ENCODE measurements at regions not wholly inside any gene's neighbourhood (a gene's known extent, or its start where the extent isn't known, plus 50 kb on each side); places are given as distances from the start of the nearest gene placed in this dataset.
"Not testable (repeated sequence)": the region's sequence is repeated elsewhere in the genome, so short reads cannot be mapped to it uniquely, and the experiment has no call there.

- Histone ChIP-seq H3K27ac (replicated peaks; ENCODE audit: low read length) (no peak overlapping the region), H2AFZ (ENCODE audit: low read length) (no peak overlapping the region), H2BK5ac (ENCODE audit: low read length) (no peak overlapping the region), H2BK120ac (ENCODE audit: low read depth, low read length) (no peak overlapping the region), H3K4me3 (ENCODE audit: low read length in 2 of 2) (no peak overlapping the region), H3K4me1 (ENCODE audit: control insufficient read depth in 2 of 2, insufficient read depth in 1 of 2, low read depth in 1 of 2, low read length in 2 of 2) (peaks cover 0 to 21% of the 10 kb centered on the region in 2 donors), H3K4ac (ENCODE audit: low read length) (no peak overlapping the region), H2AK5ac (ENCODE audit: low read depth, low read length) (no peak overlapping the region), H3K9me3 (replicated peaks in 1 of 2; ENCODE audit: control insufficient read depth in 2 of 2, insufficient read depth in 1 of 2, low read depth in 1 of 2, low read length in 2 of 2) (no peaks in the 10 kb centered on the region), H3K4me2 (ENCODE audit: insufficient read depth, low read length, poor library complexity, severe bottlenecking) (no peak overlapping the region), H4K8ac (ENCODE audit: low read depth, low read length) (no peak overlapping the region), H4K91ac (ENCODE audit: low read depth, low read length, poor library complexity) (no peak overlapping the region), H3K36me3 (replicated peaks in 1 of 2; ENCODE audit: control insufficient read depth in 2 of 2, insufficient read depth in 2 of 2, low read length in 2 of 2) (no peaks in the 10 kb centered on the region), H3K14ac (ENCODE audit: low read length) (no peak overlapping the region), H3K27me3 (ENCODE audit: control insufficient read depth in 3 of 3, insufficient read depth in 3 of 3, low read depth in 1 of 3, low read length in 3 of 3) (peaks cover 0 to 33% (median 4%) of the 10 kb centered on the region in 3 experiments), H2BK15ac (ENCODE audit: low read length) (no peak overlapping the region), H3K18ac (ENCODE audit: low read length) (no peak overlapping the region), H3K23ac (ENCODE audit: low read depth, low read length, poor library complexity) (no peak overlapping the region), H3K9ac (ENCODE audit: low read depth, low read length, poor library complexity) (no peak overlapping the region), H3K79me1 (ENCODE audit: low read depth, low read length) (no peaks in the 10 kb centered on the region), H2BK12ac (ENCODE audit: low read length) (no peak overlapping the region)
- DNase-seq (ENCODE audit: low spot score), result no peak
- WGBS, 2 donors (ENCODE audit: extremely low coverage in 2 of 2, insufficient read length in 2 of 2, insufficient replicate concordance in 1 of 2), result no CpG with 5 or more reads among the region's 15 CpGs
Measured at GRCh38 chr22:49453771-49454170, 373.9 kb downstream of the BRD1 start.

- H3K4me3 ChIP-seq (ENCODE audit: low read length in 2 of 2); H2BK12ac ChIP-seq (ENCODE audit: low read length); H3K4me2 ChIP-seq (ENCODE audit: insufficient read depth, low read length, poor library complexity, severe bottlenecking); H4K8ac ChIP-seq (ENCODE audit: low read depth, low read length); H3K4ac ChIP-seq (ENCODE audit: low read length); H3K9me3 ChIP-seq (replicated peaks in 1 of 2; ENCODE audit: control insufficient read depth in 2 of 2, insufficient read depth in 1 of 2, low read depth in 1 of 2, low read length in 2 of 2); H2BK5ac ChIP-seq (ENCODE audit: low read length); H3K9ac ChIP-seq (ENCODE audit: low read depth, low read length, poor library complexity); H3K36me3 ChIP-seq (replicated peaks in 1 of 2; ENCODE audit: control insufficient read depth in 2 of 2, insufficient read depth in 2 of 2, low read length in 2 of 2); H2AK5ac ChIP-seq (ENCODE audit: low read depth, low read length); H3K27ac ChIP-seq (replicated peaks; ENCODE audit: low read length); H3K23ac ChIP-seq (ENCODE audit: low read depth, low read length, poor library complexity); DNase-seq (ENCODE audit: low spot score); H2BK15ac ChIP-seq (ENCODE audit: low read length); H3K79me1 ChIP-seq (ENCODE audit: low read depth, low read length); H2AFZ ChIP-seq (ENCODE audit: low read length); H2BK120ac ChIP-seq (ENCODE audit: low read depth, low read length); H4K91ac ChIP-seq (ENCODE audit: low read depth, low read length, poor library complexity); H3K18ac ChIP-seq (ENCODE audit: low read length); H3K14ac ChIP-seq (ENCODE audit: low read length): not testable (repeated sequence)
- Histone ChIP-seq H3K4me1 (ENCODE audit: control insufficient read depth in 2 of 2, insufficient read depth in 1 of 2, low read depth in 1 of 2, low read length in 2 of 2) (peaks cover 0 to 21% of the 10 kb centered on the region in 2 donors), H3K27me3 (ENCODE audit: control insufficient read depth in 3 of 3, insufficient read depth in 3 of 3, low read depth in 1 of 3, low read length in 3 of 3) (peaks cover 0 to 36% (median 4%) of the 10 kb centered on the region in 3 experiments)
- WGBS, 2 donors (ENCODE audit: extremely low coverage in 2 of 2, insufficient read length in 2 of 2, insufficient replicate concordance in 1 of 2), result 100% methylated on average over 1 of the region's 1 CpG; no CpG with 5 or more reads in 1 of the 2 donors
Measured at GRCh38 chr22:49453019-49453418, 374.7 kb downstream of the BRD1 start.

- no peaks in the 10 kb centered on the region for H3K9me3 ChIP-seq (replicated peaks in 1 of 2; ENCODE audit: control insufficient read depth in 2 of 2, insufficient read depth in 1 of 2, low read depth in 1 of 2, low read length in 2 of 2)
- H2AFZ ChIP-seq (ENCODE audit: low read length), result no peak overlapping the region
- no peak overlapping the region for H3K4ac ChIP-seq (ENCODE audit: low read length)
- no peak overlapping the region for H4K8ac ChIP-seq (ENCODE audit: low read depth, low read length)
- H3K4me1 ChIP-seq (ENCODE audit: control insufficient read depth in 2 of 2, insufficient read depth in 1 of 2, low read depth in 1 of 2, low read length in 2 of 2), result peaks cover 0 to 21% of the 10 kb centered on the region in 2 donors
- peaks cover 0 to 36% (median 4%) of the 10 kb centered on the region in 3 experiments for H3K27me3 ChIP-seq (ENCODE audit: control insufficient read depth in 3 of 3, insufficient read depth in 3 of 3, low read depth in 1 of 3, low read length in 3 of 3)
- H2BK120ac ChIP-seq (ENCODE audit: low read depth, low read length), result no peak overlapping the region
- H2BK15ac ChIP-seq (ENCODE audit: low read length), result no peak overlapping the region
- no peak overlapping the region for H3K9ac ChIP-seq (ENCODE audit: low read depth, low read length, poor library complexity)
- no peak overlapping the region for H4K91ac ChIP-seq (ENCODE audit: low read depth, low read length, poor library complexity)
- H3K4me2 ChIP-seq (ENCODE audit: insufficient read depth, low read length, poor library complexity, severe bottlenecking), result no peak overlapping the region
- H2BK12ac ChIP-seq (ENCODE audit: low read length), result no peak overlapping the region
- H3K79me1 ChIP-seq (ENCODE audit: low read depth, low read length), result no peaks in the 10 kb centered on the region
- no peak overlapping the region for H2AK5ac ChIP-seq (ENCODE audit: low read depth, low read length)
- DNase-seq (ENCODE audit: low spot score), result no peak
- H3K36me3 ChIP-seq (replicated peaks in 1 of 2; ENCODE audit: control insufficient read depth in 2 of 2, insufficient read depth in 2 of 2, low read length in 2 of 2), result no peaks in the 10 kb centered on the region
- H3K14ac ChIP-seq (ENCODE audit: low read length), result no peak overlapping the region
- no peak overlapping the region for H3K23ac ChIP-seq (ENCODE audit: low read depth, low read length, poor library complexity)
- H3K27ac ChIP-seq (replicated peaks; ENCODE audit: low read length), result no peak overlapping the region
- no peak overlapping the region for H2BK5ac ChIP-seq (ENCODE audit: low read length)
- no peak overlapping the region for H3K4me3 ChIP-seq (ENCODE audit: low read length in 2 of 2)
- 100% methylated on average over 2 of the region's 2 CpGs; no CpG with 5 or more reads in 1 of the 2 donors for WGBS, 2 donors (ENCODE audit: extremely low coverage in 2 of 2, insufficient read length in 2 of 2, insufficient replicate concordance in 1 of 2)
- no peak overlapping the region for H3K18ac ChIP-seq (ENCODE audit: low read length)
Measured at GRCh38 chr22:49452362-49452946, 375.2 kb downstream of the BRD1 start.

GRCh38 chr22:49451070-49451840 is 376.4 kb downstream of the BRD1 start:
- Histone ChIP-seq H2BK12ac (ENCODE audit: low read length) (peak overlapping the region; percentile 100), H3K4me1 (ENCODE audit: control insufficient read depth in 2 of 2, insufficient read depth in 1 of 2, low read depth in 1 of 2, low read length in 2 of 2) (peaks cover 0 to 21% of the 10 kb centered on the region in 2 donors), H2BK120ac (ENCODE audit: low read depth, low read length) (no peak overlapping the region), H3K27ac (replicated peaks; ENCODE audit: low read length) (no peak overlapping the region), H2BK5ac (ENCODE audit: low read length) (no peak overlapping the region), H3K18ac (ENCODE audit: low read length) (peak overlapping the region; percentile 68), H3K4me2 (ENCODE audit: insufficient read depth, low read length, poor library complexity, severe bottlenecking) (no peak overlapping the region), H2AK5ac (ENCODE audit: low read depth, low read length) (peak overlapping the region; percentile 65), H3K27me3 (ENCODE audit: control insufficient read depth in 3 of 3, insufficient read depth in 3 of 3, low read depth in 1 of 3, low read length in 3 of 3) (peaks cover 0 to 36% (median 4%) of the 10 kb centered on the region in 3 experiments), H3K23ac (ENCODE audit: low read depth, low read length, poor library complexity) (no peak overlapping the region), H3K4ac (ENCODE audit: low read length) (no peak overlapping the region), H2BK15ac (ENCODE audit: low read length) (peak overlapping the region; percentile 96), H3K9ac (ENCODE audit: low read depth, low read length, poor library complexity) (no peak overlapping the region), H3K36me3 (replicated peaks in 1 of 2; ENCODE audit: control insufficient read depth in 2 of 2, insufficient read depth in 2 of 2, low read length in 2 of 2) (no peaks in the 10 kb centered on the region), H4K91ac (ENCODE audit: low read depth, low read length, poor library complexity) (peak overlapping the region; percentile 48), H3K9me3 (replicated peaks in 1 of 2; ENCODE audit: control insufficient read depth in 2 of 2, insufficient read depth in 1 of 2, low read depth in 1 of 2, low read length in 2 of 2) (no peaks in the 10 kb centered on the region), H4K8ac (ENCODE audit: low read depth, low read length) (no peak overlapping the region), H2AFZ (ENCODE audit: low read length) (no peak overlapping the region), H3K14ac (ENCODE audit: low read length) (peak overlapping the region; percentile 65), H3K4me3 (ENCODE audit: low read length in 2 of 2) (no peak overlapping the region), H3K79me1 (ENCODE audit: low read depth, low read length) (no peaks in the 10 kb centered on the region)
- no CpG with 5 or more reads among the region's 17 CpGs for WGBS, 2 donors (ENCODE audit: extremely low coverage in 2 of 2, insufficient read length in 2 of 2, insufficient replicate concordance in 1 of 2)
- no peak for DNase-seq (ENCODE audit: low spot score)
